ENCODE measurements at regions not wholly inside any gene's neighbourhood (a gene's known extent, or its start where the extent isn't known, plus 50 kb on each side); places are given as distances from the start of the nearest gene placed in this dataset.

- no peak for DNase-seq
Measured at GRCh38 chr2:220999356-220999755, 572.7 kb downstream of the EPHA4 start.

GRCh38 chr2:221001381-221001801, 570.7 kb downstream of the EPHA4 start:
- DNase-seq = no peak

- DNase-seq = no peak
Measured at GRCh38 chr2:221002101-221002685, 569.9 kb downstream of the EPHA4 start.

- DNase-seq = no peak
Measured at GRCh38 chr2:221005338-221005737, 566.8 kb downstream of the EPHA4 start.

GRCh38 chr2:221006084-221006483, 566.0 kb downstream of the EPHA4 start:
- no peak for DNase-seq

- DNase-seq = no peak
Measured at GRCh38 chr2:221016551-221016950, 555.6 kb downstream of the EPHA4 start.

GRCh38 chr2:221018262-221018661, 553.8 kb downstream of the EPHA4 start:
- no peak for DNase-seq

GRCh38 chr2:221019668-221020067, 552.4 kb downstream of the EPHA4 start:
- no peak for DNase-seq

- no peak for DNase-seq
Measured at GRCh38 chr2:221022554-221022953, 549.5 kb downstream of the EPHA4 start.

GRCh38 chr2:221025398-221025797, 546.7 kb downstream of the EPHA4 start:
- DNase-seq = no peak

- DNase-seq = no peak
Measured at GRCh38 chr2:221034026-221034701, 537.9 kb downstream of the EPHA4 start.

GRCh38 chr2:221034973-221035372, 537.1 kb downstream of the EPHA4 start:
- DNase-seq = no peak

- no peak for DNase-seq
Measured at GRCh38 chr2:221042926-221043325, 529.2 kb downstream of the EPHA4 start.

- no peak for DNase-seq
Measured at GRCh38 chr2:221044781-221045180, 527.3 kb downstream of the EPHA4 start.

- no peak for DNase-seq
Measured at GRCh38 chr2:221050020-221050795, 521.9 kb downstream of the EPHA4 start.

- no peak for DNase-seq
Measured at GRCh38 chr2:221051162-221051561, 520.9 kb downstream of the EPHA4 start.

GRCh38 chr2:221060376-221060775, 511.7 kb downstream of the EPHA4 start:
- DNase-seq = no peak

- no peak for DNase-seq
Measured at GRCh38 chr2:221063568-221063967, 508.5 kb downstream of the EPHA4 start.

GRCh38 chr2:221064058-221064854, 507.8 kb downstream of the EPHA4 start:
- DNase-seq = no peak

- DNase-seq = no peak
Measured at GRCh38 chr2:221064880-221065279, 507.2 kb downstream of the EPHA4 start.

GRCh38 chr2:221068123-221068522, 504.0 kb downstream of the EPHA4 start:
- DNase-seq = no peak

- DNase-seq = no peak
Measured at GRCh38 chr2:221070106-221070505, 502.0 kb downstream of the EPHA4 start.
